Small intestine (tissue), 7 donors: ENCODE measurements at regions not wholly inside any gene's neighbourhood (a gene's known extent, or its start where the extent isn't known, plus 50 kb on each side); places are given as distances from the start of the nearest gene placed in this dataset.

Experiments used
- DNase-seq, 2 donors: peaks; one replicate each; pipeline versions ENCODE4 v3.0.0 to v3.0.0-alpha.2; 2013
- FAIRE-seq: peaks from 2 replicates; lab custom pipeline; 2012; peaks lifted over from hg19 to GRCh38; lab: Jason Lieb, UNC
- H3K27ac ChIP-seq, 3 donors: one replicate each; pipeline ENCODE4 v1.5.1; 2013; ENCODE audit warnings: low read length in 2 of 3, mild to moderate bottlenecking in 2 of 3, control low read depth in 1 of 3, inconsistent platforms in 1 of 3, low read depth in 1 of 3, moderate library complexity in 1 of 3
- H3K27me3 ChIP-seq, 3 donors: one replicate each; pipeline ENCODE4 v1.6.1; 2013; ENCODE audit warnings: low read length in 3 of 3, inconsistent platforms in 1 of 3; ENCODE audit not compliant: control insufficient read depth in 3 of 3, insufficient read depth in 3 of 3
- H3K36me3 ChIP-seq, 3 donors: one replicate each; pipeline ENCODE4 v1.6.1; 2013; ENCODE audit warnings: low read length in 3 of 3, inconsistent platforms in 1 of 3, low read depth in 1 of 3, mild to moderate bottlenecking in 1 of 3, moderate library complexity in 1 of 3; ENCODE audit not compliant: control insufficient read depth in 3 of 3, insufficient read depth in 2 of 3
- H3K4me1 ChIP-seq, 3 donors: one replicate each; pipeline ENCODE4 v1.6.1; 2013; ENCODE audit warnings: low read length in 2 of 3, inconsistent platforms in 1 of 3, low read depth in 1 of 3, mild to moderate bottlenecking in 1 of 3, moderate library complexity in 1 of 3; ENCODE audit not compliant: control insufficient read depth in 3 of 3, insufficient read depth in 2 of 3
- H3K4me3 ChIP-seq, 3 donors: one replicate each; pipeline ENCODE4 v1.5.1; 2013; ENCODE audit warnings: low read length in 3 of 3, control low read depth in 1 of 3, inconsistent platforms in 1 of 3, low read depth in 1 of 3, mild to moderate bottlenecking in 1 of 3, moderate library complexity in 1 of 3
- H3K9me3 ChIP-seq, 2 donors: one replicate each; pipeline ENCODE4 v1.6.1; 2013; ENCODE audit warnings: low read depth in 1 of 2, low read length in 1 of 2; ENCODE audit not compliant: control insufficient read depth in 2 of 2, insufficient read depth in 1 of 2
- WGBS, 3 donors: extraction: QIAGEN DNeasy Blood & Tissue Kit; methylation state at CpG; one replicate each; pipeline ENCODE4 v1.1.7; 2013; 5-methylcytosine and 5-hydroxymethylcytosine counted together
- donor health status: healthy with polysubstance abuse.
- donor health status: control.
- donor health status: control.
- donor health status: Bipolar disorder and iron deficiency.
- donor health status: healthy.

DNA sequence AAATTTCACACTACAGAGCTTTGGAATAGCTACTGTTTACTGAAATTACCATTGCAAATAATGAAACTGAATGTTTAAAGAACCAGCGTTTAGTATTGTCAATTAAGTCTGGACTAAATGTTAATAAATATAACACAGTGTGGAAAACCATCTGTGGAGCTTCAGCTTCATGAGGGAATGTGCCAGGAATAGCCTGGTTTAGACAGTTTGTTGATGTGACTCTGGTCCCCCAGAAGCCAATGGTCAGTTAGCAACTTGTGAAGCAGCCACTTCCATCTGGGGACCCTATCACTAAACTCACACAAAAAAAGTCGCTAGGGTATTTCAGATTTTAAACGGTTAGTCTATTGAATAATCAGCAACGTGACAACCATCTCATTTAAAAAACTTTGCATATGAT, 207.8 kb downstream of the RAMP3 start:
- Histone ChIP-seq H3K27ac (no peak overlapping the region), H3K4me1 (no peaks in the 10 kb centered on the region), H3K36me3 (no peaks in the 10 kb centered on the region), H3K27me3 (no peaks in the 10 kb centered on the region), H3K9me3 (no peaks in the 10 kb centered on the region), H3K4me3 (no peak overlapping the region)
- no peak for DNase-seq
- 61 to 68% (median 63%) methylated on average over 4 of the region's 4 CpGs for WGBS, 3 donors
- FAIRE-seq = no peak

DNA sequence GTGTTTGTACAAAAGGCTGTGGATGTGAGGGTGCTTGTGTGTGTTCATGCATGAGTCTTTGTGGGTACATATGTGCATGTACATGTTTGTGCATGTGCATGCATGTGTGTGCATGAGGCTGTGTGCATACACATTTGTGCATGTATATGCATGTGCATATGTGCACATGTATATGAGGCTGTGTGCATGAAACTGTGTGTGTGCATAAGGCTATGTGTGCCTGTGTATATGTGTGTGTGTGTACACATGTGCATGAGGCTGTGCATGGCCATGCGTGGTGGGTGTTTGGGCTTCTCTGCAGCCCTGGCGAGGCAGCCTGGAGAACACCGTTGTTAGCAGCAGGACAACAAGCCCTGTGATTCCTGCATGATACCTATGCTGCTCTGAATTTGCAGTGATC, 207.7 kb upstream of the ADCY1 start:
- Histone ChIP-seq H3K36me3 (no peaks in the 10 kb centered on the region), H3K27ac (no peak overlapping the region), H3K4me3 (no peak overlapping the region), H3K27me3 (no peaks in the 10 kb centered on the region), H3K9me3 (no peaks in the 10 kb centered on the region), H3K4me1 (no peaks in the 10 kb centered on the region)
- no peak for DNase-seq
- FAIRE-seq = no peak
- 81 to 83% (median 82%) methylated on average over 3 of the region's 3 CpGs for WGBS, 3 donors

DNA sequence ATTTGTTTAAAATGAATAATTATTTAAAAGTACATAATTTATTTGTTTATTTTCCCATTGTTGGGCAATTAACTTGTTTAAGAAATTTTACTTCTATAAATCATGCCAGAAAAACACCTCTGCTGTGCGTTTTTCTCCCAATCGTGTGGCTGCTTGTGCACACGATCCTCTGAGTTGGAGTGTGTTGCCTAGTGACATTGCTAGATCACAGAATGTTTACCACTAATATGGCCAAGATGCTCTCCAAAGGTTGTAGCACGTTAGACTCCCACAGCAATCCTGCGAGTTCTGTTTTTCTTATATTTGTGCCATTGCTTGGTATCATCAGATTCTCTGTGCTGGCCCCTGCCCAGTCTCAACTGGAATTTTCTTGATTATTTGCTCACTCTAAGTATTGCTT, 207.1 kb upstream of the ADCY1 start:
- 51 to 59% (median 55%) methylated on average over 5 of the region's 5 CpGs for WGBS, 3 donors
- DNase-seq = no peak

DNA sequence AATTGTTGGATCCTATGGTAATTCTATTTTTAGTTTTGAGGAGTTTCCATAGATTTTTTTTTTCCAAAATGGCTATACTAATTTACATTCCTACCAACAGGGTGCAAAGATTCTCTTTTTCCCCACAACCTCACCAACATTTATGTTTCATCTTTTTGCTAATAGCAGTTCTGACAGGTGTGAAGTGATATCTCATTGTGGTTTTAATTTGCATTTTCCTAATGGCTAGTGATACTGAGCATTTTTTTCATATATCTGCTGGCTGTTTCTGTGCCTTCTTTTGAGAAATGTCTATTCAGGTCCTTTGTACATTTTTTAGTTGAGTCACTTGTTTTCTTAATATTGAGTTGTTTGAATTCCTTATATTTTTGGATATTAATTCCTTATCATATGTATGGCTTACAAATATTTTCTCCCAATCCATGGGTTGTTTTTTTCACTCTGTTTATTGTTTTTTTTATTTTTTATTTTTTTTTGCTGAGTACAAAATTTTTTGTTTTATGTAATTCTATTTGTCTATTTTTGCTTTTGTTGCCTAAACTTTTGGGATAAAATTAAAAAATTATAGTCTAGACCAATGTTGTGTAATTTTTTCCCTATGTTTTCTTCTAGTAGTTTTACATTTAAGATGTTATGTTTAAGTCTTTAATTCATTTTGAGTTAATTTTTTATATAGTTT, 205.9 kb upstream of the ADCY1 start:
- FAIRE-seq (no peak), DNase-seq (no peak)
- Histone ChIP-seq H3K36me3 (no peaks in the 10 kb centered on the region), H3K27me3 (no peaks in the 10 kb centered on the region), H3K9me3 (peaks cover 0 to 3% of the 10 kb centered on the region in 2 donors), H3K27ac (no peak overlapping the region), H3K4me1 (no peaks in the 10 kb centered on the region), H3K4me3 (no peak overlapping the region)

More for the DNA sequence above, 207.1 kb upstream of the ADCY1 start:
- H3K4me3 ChIP-seq = no peak overlapping the region
- H3K4me1 ChIP-seq = no peaks in the 10 kb centered on the region
- no peak overlapping the region for H3K27ac ChIP-seq
- H3K27me3 ChIP-seq = no peaks in the 10 kb centered on the region
- H3K36me3 ChIP-seq = no peaks in the 10 kb centered on the region
- H3K9me3 ChIP-seq = no peaks in the 10 kb centered on the region
- FAIRE-seq = no peak

DNA sequence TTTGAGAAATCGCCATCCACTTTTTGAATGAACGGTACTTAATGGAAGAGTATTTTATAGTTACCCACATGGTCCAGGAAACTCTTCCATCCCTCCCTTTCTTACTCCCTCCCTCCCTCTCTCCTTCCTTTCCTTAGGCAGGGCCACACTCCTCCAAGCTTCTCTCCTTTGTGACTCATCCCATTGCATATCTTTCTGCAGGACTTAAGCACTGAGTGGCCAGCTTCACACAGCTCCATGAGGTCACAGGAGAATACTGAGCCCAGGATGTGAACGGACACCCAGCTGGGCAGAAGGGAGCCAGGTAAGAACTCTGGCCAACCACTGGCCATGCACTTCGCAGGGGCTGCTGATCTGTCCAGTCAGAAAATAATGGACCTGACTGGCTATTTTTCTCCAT, 189.7 kb upstream of the ADCY1 start:
- DNase-seq (no peak), FAIRE-seq (no peak)
- H3K4me3 ChIP-seq = no peak overlapping the region
- no peaks in the 10 kb centered on the region for H3K4me1 ChIP-seq
- no peak overlapping the region for H3K27ac ChIP-seq
- WGBS, 3 donors = 79 to 87% (median 86%) methylated on average over 4 of the region's 4 CpGs
- H3K27me3 ChIP-seq = no peaks in the 10 kb centered on the region
- no peaks in the 10 kb centered on the region for H3K36me3 ChIP-seq
- H3K9me3 ChIP-seq = no peaks in the 10 kb centered on the region

DNA sequence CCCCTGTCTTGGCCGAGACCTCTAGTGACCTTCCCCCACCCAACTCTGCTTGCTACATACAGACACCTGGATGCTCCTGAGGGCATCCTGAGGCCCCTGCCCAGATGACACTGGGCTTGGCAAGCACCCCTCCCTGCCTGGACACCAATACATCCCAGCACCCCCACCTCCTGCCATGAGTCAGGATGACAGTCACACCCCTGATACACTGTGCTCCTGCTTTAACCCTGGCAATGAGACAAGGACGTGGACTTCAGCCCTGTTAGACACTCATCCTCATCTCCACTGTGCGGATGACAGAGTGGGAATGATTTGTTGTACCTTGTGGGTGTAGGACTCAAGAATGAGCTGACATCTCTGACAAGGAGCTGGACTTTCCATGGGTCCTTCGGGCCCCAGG, 186.3 kb upstream of the ADCY1 start:
- DNase-seq (no peak), FAIRE-seq (no peak)
- Histone ChIP-seq H3K27me3 (no peaks in the 10 kb centered on the region), H3K36me3 (no peaks in the 10 kb centered on the region), H3K9me3 (peaks cover 0 to 5% of the 10 kb centered on the region in 2 donors), H3K27ac (no peak overlapping the region), H3K4me3 (no peak overlapping the region), H3K4me1 (no peaks in the 10 kb centered on the region)
- 48 to 76% (median 63%) methylated on average over 4 of the region's 4 CpGs for WGBS, 3 donors

DNA sequence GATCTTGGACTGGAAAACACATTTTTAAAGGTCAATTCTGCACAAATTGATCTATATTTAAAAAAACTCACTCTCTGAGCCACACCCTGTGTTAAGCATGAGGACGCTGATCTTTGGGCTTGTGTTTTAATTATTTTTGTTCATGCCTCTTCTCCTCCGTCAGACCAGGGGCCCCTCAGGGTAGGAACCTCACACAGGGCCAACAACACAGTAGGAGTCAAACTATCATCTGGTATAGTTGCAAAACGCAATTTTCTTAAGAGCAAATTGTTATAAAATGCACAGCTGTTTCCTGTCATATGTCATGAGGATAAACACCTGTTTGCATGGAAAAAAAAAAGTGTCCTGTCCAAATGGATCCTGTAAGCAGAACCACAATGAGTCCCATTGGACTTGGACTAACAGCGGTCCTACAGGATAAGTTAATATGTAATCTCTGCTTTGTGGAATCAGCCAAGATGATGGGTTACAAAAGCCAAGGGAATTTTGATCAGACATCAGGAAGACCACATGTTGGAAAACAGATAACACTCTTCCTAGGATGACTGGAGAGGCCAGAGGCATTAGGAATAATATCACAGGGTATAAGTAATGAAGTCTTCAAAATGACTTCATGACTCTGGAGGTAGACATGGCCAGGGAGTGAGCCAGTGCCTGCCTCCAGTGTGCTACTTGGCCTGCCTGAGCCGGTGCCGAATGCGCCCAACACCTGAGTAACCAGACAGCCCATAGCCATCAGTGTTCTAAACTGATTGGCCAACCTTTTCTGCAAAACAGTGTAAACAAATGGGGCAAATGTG, 184.9 kb upstream of the ADCY1 start:
- peaks cover 0 to 9% of the 10 kb centered on the region in 2 donors for H3K9me3 ChIP-seq
- H3K4me3 ChIP-seq = no peak overlapping the region
- 74 to 84% (median 84%) methylated on average over 7 of the region's 7 CpGs for WGBS, 3 donors
- no peaks in the 10 kb centered on the region for H3K27me3 ChIP-seq
- no peaks in the 10 kb centered on the region for H3K36me3 ChIP-seq
- no peaks in the 10 kb centered on the region for H3K4me1 ChIP-seq
- no peak for FAIRE-seq
- no peak for DNase-seq
- H3K27ac ChIP-seq = no peak overlapping the region

DNA sequence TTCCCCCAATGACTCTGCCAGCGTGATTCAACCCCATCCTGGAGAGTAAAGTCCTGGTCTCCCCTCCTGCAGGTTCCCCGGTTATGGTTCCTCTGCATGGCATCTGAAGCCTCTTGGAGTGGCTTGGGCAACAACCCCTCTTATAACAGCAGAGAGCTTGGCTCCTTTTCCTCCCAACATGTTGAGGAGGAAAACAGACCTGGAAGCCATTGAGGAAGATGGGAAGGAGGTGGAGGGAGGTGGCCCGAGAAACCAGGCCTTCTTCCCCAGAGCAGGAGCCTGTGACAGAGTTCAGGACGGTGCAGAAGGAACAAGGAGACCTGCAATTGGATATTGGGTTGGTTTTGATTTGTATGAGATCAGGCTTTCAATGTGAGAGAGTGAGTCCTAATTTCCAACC, 184.0 kb upstream of the ADCY1 start:
- WGBS, 3 donors = 66 to 86% (median 72%) methylated on average over 4 of the region's 4 CpGs
- Histone ChIP-seq H3K4me1 (no peaks in the 10 kb centered on the region), H3K9me3 (peaks cover 0 to 12% of the 10 kb centered on the region in 2 donors), H3K27ac (no peak overlapping the region), H3K36me3 (no peaks in the 10 kb centered on the region), H3K27me3 (no peaks in the 10 kb centered on the region), H3K4me3 (no peak overlapping the region)
- no peak for DNase-seq
- no peak for FAIRE-seq
